ENCODE measurements at regions not wholly inside any gene's neighbourhood (a gene's known extent, or its start where the extent isn't known, plus 50 kb on each side); places are given as distances from the start of the nearest gene placed in this dataset.

- Histone ChIP-seq H3K9me3 (ENCODE audit: low read length) (no peaks in the 10 kb centered on the region), H3F3A (ENCODE audit: insufficient read depth, low read length, poor library complexity, severe bottlenecking) (no peaks in the 10 kb centered on the region), H3K9me2 (ENCODE audit: insufficient read depth, low read length) (no peaks in the 10 kb centered on the region), H3K4me2 (ENCODE audit: low read length) (no peak overlapping the region), H3K4me3 (ENCODE audit: low read length) (no peak overlapping the region), H4K20me1 (ENCODE audit: insufficient read depth) (no peaks in the 10 kb centered on the region), H3K79me2 (replicated peaks; ENCODE audit: insufficient read depth, low read length) (no peaks in the 10 kb centered on the region), H3K9ac (ENCODE audit: low read length) (no peak overlapping the region), H3K27ac (ENCODE audit: low read length) (no peak overlapping the region), H3K36me3 (ENCODE audit: insufficient read depth, low read length) (no peaks in the 10 kb centered on the region), H3K27me3 (ENCODE audit: insufficient read depth, low read depth, low read length) (no peaks in the 10 kb centered on the region), H2AFZ (ENCODE audit: low read depth, low read length) (no peak overlapping the region)
- TF ChIP-seq TAF1 (IDR thresholded peaks at IDR 0.05; ENCODE audit: low read depth) (no peak), EZH2 (IDR thresholded peaks at IDR 0.05; ENCODE audit: borderline replicate concordance, insufficient read depth, low read length, poor library complexity, severe bottlenecking) (no peak), EP300 (conservative IDR thresholded peaks at IDR 0.05; ENCODE audit: poor library complexity, severe bottlenecking) (no peak), MXI1 (conservative IDR thresholded peaks at IDR 0.05; ENCODE audit: poor library complexity, severe bottlenecking) (no peak), CTCF (IDR thresholded peaks at IDR 0.05; ENCODE audit: poor library complexity, severe bottlenecking) (no peak), POLR2AphosphoS5 (IDR thresholded peaks at IDR 0.05) (no peak), RAD21 (conservative IDR thresholded peaks at IDR 0.05) (no peak), SMC3 (conservative IDR thresholded peaks at IDR 0.05; ENCODE audit: poor library complexity) (no peak)
- TF ChIP-seq, protein P1, sequence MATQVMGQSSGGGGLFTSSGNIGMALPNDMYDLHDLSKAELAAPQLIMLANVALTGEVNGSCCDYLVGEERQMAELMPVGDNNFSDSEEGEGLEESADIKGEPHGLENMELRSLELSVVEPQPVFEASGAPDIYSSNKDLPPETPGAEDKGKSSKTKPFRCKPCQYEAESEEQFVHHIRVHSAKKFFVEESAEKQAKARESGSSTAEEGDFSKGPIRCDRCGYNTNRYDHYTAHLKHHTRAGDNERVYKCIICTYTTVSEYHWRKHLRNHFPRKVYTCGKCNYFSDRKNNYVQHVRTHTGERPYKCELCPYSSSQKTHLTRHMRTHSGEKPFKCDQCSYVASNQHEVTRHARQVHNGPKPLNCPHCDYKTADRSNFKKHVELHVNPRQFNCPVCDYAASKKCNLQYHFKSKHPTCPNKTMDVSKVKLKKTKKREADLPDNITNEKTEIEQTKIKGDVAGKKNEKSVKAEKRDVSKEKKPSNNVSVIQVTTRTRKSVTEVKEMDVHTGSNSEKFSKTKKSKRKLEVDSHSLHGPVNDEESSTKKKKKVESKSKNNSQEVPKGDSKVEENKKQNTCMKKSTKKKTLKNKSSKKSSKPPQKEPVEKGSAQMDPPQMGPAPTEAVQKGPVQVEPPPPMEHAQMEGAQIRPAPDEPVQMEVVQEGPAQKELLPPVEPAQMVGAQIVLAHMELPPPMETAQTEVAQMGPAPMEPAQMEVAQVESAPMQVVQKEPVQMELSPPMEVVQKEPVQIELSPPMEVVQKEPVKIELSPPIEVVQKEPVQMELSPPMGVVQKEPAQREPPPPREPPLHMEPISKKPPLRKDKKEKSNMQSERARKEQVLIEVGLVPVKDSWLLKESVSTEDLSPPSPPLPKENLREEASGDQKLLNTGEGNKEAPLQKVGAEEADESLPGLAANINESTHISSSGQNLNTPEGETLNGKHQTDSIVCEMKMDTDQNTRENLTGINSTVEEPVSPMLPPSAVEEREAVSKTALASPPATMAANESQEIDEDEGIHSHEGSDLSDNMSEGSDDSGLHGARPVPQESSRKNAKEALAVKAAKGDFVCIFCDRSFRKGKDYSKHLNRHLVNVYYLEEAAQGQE (IDR thresholded peaks at IDR 0.05; ENCODE audit: borderline replicate concordance), result no peak
Observed at GRCh38 chr1:38204698-38205097, 158.1 kb upstream of the POU3F1 start.

- Histone ChIP-seq H3K4me3 (ENCODE audit: low read length) (no peak overlapping the region), H3K4me2 (ENCODE audit: low read length) (no peak overlapping the region), H3K79me2 (replicated peaks; ENCODE audit: insufficient read depth, low read length) (no peaks in the 10 kb centered on the region), H3K36me3 (ENCODE audit: insufficient read depth, low read length) (no peaks in the 10 kb centered on the region), H3K27ac (ENCODE audit: low read length) (no peak overlapping the region), H3K9ac (ENCODE audit: low read length) (no peak overlapping the region), H3K27me3 (ENCODE audit: insufficient read depth, low read depth, low read length) (no peaks in the 10 kb centered on the region), H3K9me3 (ENCODE audit: low read length) (no peaks in the 10 kb centered on the region), H4K20me1 (ENCODE audit: insufficient read depth) (no peaks in the 10 kb centered on the region), H3F3A (ENCODE audit: insufficient read depth, low read length, poor library complexity, severe bottlenecking) (no peaks in the 10 kb centered on the region), H3K9me2 (ENCODE audit: insufficient read depth, low read length) (no peaks in the 10 kb centered on the region), H2AFZ (ENCODE audit: low read depth, low read length) (no peak overlapping the region)
- TF ChIP-seq CTCF (IDR thresholded peaks at IDR 0.05; ENCODE audit: poor library complexity, severe bottlenecking), result no peak
- no peak for TF ChIP-seq EZH2 (IDR thresholded peaks at IDR 0.05; ENCODE audit: borderline replicate concordance, insufficient read depth, low read length, poor library complexity, severe bottlenecking)
- no peak for TF ChIP-seq TAF1 (IDR thresholded peaks at IDR 0.05; ENCODE audit: low read depth)
- TF ChIP-seq MXI1 (conservative IDR thresholded peaks at IDR 0.05; ENCODE audit: poor library complexity, severe bottlenecking), result no peak
- no peak for TF ChIP-seq POLR2AphosphoS5 (IDR thresholded peaks at IDR 0.05)
- TF ChIP-seq, protein P1 (IDR thresholded peaks at IDR 0.05; ENCODE audit: borderline replicate concordance), result no peak
- no peak for TF ChIP-seq EP300 (conservative IDR thresholded peaks at IDR 0.05; ENCODE audit: poor library complexity, severe bottlenecking)
- no peak for TF ChIP-seq SMC3 (conservative IDR thresholded peaks at IDR 0.05; ENCODE audit: poor library complexity)
- TF ChIP-seq RAD21 (conservative IDR thresholded peaks at IDR 0.05), result no peak
Observed at GRCh38 chr1:38203441-38203840, 156.8 kb upstream of the POU3F1 start.

Measured in neural cell (in vitro differentiated cells).